Daoy (cell line): ENCODE measurements at regions not wholly inside any gene's neighbourhood (a gene's known extent, or its start where the extent isn't known, plus 50 kb on each side); places are given as distances from the start of the nearest gene placed in this dataset.
"Not testable (repeated sequence)": the region's sequence is repeated elsewhere in the genome, so short reads cannot be mapped to it uniquely, and the experiment has no call there.

Experiments used
- DNase-seq: peaks from one replicate; pipeline ENCODE4 v3.0.0-alpha.2; 2015; ENCODE audit warnings: low read depth

DNA sequence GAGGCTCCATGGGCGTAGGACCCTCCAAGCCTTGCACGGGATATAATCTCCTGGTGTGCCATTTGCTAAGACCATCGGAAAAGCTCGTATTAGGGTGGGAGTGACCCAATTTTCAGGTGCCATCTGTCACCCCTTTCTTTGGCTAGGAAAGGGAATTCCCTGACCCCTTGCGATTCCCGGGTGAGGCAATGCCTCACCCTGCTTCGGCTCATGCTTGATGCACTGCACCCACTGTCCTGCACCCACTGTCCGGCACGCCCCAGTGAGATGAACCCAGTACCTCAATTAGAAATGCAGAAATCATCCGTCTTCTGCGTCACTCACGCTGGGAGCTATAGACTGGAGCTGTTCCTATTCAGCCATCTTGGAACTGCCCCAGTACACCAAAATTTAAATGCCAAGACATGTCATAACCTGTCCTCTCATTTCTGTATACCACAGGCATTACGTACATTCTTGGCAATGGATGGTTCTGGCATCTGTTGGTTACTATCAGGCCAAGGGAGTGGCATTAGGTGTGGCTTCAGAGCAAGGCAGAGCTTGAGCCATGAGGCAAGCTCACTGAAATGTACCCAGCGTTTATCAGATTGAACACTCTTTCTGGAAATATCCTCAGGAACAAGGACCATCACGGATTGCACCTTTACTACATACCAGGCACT, 95.4 kb upstream of the GALNT18 start:
- DNase-seq = no peak

DNA sequence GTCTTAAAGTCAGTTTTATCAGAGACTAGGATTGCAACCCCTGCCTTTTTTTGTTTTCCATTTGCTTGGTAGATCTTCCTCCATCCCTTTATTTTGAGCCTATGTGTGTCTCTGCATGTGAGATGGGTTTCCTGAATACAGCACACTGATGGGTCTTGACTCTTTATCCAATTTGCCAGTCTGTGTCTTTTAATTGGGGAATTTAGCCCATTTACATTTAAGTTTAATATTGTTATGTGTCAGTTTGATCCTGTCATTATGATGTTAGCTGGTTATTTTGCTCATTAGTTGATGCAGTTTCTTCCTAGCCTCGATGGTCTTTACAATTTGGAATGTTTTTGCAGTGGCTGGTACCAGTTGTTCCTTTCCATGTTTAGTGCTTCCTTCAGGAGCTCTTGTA, 93.3 kb upstream of the GALNT18 start:
- not testable (repeated sequence) for DNase-seq

DNA sequence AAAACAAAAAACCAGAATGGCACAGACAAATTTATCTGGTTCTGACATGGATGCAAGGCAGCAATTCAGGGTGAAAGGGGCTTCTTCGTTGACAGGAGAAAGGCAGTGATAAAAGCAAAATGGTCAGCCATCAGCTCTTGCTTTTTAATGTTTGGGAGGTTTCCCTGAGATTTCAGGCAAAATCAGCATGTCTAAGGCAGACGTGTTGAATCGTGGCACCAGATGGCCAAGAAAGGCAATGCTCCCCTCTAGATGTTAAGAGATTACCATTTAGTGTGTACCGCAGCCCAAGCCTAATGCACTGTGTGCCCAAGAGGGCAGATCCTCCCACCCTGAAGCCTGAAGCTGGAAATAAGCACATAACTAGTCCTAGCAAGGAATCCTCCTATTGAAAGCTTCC, 88.8 kb upstream of the GALNT18 start:
- DNase-seq = no peak

DNA sequence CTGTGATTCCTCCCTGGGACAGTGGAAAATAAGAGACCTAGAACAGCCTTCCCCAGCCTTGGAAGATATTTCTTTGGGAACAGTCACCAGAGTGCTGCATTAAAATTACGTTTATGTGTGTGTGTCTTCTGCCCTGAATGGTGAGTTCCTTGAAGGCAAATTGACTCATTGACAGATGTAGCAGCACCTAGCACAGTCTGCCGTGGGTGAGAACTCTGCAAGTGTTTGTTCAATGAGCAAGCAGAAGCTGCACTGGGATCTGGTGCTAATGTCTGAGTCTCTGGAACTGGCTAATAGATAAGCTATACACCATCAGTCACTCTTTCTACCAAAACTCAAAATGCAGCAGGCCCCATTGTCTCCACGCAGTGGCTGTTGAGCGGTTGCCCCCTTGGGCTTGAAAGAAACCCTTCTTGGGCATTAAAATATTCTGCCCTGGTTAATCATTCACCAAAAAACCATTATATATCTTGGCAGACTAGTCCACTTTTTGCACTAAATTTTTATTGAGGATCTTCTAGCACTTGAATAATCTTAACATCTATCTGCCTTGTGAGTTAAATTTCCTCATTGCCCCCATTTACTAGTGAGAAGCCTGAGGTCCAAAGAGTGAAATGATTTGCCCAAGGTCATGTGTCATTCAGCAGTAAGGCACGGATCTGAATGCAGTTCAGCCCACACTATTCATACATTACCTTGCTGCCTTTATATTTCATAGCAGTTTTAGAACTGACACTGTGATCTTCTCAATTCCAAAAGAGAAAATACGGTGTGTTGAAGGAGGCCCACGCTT, 87.8 kb upstream of the GALNT18 start:
- no peak for DNase-seq

DNA sequence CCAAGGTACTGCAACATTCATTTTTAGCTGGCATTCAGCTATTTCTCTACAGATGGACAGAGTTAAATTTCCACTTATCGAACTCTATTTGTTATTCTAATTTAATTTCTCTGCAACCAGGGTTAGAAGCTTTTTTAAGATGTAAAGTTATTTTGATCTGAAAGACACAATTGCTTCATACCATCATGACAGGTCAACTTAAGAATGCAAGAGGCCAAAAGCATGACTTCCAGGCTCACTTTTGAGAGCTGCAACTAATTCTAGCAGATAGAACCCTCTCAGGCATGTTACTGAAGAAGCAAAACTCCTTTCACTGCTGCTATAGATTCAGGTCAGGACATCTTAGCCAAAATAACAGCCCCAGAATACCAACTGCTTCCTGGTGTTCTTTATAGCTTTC, 86.5 kb upstream of the GALNT18 start:
- DNase-seq = no peak

DNA sequence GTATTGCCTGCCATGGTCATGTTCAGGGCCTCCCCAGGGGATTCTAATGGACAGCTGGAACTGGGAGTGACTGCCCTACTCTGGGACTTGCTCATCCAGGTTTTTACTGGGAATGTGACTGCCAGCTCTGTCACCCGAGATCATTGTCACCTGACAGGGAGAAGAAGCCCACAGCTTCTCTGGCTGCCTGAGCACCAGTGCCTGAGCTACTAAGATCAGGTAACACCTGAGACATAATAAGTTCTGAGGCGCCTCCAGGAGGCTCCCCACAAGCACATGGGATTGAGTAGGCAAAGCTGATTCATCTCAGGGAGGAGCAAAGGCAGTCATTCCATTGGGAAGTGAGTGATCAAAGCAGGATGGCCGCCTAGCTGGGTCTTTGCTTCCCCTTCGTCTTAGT, 84.2 kb upstream of the GALNT18 start:
- DNase-seq = peak; percentile 49

DNA sequence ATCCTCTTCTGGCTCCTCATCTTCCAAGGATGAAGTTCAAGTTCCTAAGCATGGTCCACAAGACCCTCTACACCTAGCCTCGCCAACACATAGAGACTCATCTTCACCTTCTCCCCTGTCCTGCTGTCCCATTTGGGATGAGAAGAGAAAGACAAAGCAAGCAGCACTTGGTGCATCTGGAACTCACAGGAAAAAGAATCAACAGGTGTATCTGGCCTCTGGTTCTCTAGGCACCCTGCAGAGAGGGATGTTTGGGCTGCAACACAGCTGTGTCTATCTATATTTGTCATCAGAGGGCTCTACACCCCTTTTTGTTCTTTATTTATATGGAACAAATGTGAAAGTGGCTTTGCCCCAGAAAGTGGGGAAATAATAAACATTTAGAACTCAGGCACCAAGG, 82.1 kb upstream of the GALNT18 start:
- DNase-seq = no peak

DNA sequence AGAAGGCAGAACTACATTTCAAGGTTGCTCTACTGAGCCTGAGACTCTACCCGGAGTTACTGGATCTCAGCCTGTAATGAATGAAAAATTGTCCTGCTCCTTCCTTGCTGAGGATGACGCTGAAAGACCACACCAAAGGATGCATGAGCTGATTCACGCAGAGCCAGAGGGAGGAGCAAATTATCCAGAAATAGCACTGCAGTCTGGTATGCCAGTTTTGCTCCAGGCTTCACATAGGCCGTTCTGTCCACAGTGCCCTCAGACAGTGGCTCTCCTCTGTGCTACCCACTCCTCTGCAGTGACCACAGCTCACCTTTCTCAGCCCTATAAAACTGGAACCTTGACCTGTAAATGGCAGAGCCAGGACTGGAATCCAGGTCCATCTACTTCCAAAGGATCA, 79.3 kb upstream of the GALNT18 start:
- peak; percentile 49 for DNase-seq

DNA sequence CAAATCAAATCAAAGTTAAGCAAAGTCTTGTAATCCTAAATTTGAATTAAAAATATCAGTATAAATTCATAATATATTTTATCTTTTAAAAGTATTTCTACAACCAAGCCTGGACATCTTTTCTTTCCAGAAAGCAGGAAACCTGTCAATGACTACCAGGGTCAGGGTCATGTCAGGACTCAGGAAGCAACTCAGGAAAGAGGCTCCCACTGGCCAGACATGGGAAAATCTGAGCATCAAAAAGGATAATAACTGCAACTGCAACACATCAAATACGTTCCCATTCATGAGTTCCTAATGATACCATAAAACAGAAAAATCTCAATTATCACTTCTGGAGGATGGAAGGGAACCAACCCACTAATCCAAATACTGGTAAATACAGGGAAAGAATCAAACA, 76.0 kb upstream of the GALNT18 start:
- no peak for DNase-seq

DNA sequence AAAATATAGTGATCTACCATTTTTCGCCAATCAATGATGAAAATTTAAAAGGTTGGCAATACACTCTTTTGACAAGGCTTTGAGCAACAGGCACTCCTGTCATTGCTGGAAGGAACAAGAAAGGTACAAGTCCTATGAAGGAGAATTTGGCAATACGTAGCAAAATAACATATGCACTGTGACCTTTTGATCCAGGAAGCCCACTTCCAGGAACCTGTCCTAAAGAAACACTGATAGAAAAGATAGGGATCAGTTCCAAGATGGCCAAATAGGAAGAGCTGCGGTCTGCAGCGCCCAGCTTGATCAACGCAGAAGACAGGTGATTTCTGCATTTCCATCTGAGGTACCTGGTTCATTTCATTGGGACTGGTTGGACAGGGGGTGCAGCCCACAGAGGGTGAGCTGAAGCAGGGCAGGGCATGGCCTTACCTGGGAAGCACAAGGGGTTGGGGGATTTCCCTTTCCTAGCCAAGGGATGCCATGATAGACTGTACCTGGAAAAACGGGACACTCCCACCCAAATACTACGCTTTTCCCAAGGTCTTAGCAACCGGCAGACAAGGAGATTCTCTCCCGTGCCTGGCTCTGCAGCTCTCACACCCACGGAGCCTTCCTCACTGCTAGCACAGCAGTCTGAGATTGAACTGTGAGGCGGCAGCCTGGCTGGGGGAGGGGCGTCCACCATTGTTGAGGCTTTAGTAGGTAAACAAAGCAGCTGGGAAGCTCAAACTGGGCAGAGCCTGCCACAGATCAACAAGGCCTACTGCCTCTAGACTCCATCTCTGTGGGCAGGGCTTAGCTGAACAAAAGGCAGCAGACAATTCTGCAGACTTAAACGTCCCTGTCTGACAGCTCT, 69.7 kb upstream of the GALNT18 start:
- DNase-seq = no peak

DNA sequence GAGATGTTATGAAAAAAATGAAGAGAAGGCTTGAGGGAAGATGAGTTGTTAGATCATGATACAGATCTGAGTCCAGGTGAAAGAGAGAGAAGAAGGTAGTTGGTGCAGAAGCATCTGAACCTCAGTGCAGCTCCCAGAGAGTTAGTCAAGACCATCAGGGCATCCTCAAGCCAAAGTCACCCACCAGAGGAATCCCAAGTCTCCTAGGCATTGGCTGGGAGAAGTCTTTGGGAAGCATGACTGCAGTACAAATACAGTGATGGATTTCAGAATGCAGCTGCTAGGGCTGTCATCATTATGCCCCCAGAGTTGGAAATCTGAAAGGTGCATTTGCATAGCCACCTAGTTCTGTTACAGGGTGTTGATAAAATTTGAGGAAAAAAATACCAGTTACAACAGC, 59.7 kb upstream of the GALNT18 start:
- no peak for DNase-seq

DNA sequence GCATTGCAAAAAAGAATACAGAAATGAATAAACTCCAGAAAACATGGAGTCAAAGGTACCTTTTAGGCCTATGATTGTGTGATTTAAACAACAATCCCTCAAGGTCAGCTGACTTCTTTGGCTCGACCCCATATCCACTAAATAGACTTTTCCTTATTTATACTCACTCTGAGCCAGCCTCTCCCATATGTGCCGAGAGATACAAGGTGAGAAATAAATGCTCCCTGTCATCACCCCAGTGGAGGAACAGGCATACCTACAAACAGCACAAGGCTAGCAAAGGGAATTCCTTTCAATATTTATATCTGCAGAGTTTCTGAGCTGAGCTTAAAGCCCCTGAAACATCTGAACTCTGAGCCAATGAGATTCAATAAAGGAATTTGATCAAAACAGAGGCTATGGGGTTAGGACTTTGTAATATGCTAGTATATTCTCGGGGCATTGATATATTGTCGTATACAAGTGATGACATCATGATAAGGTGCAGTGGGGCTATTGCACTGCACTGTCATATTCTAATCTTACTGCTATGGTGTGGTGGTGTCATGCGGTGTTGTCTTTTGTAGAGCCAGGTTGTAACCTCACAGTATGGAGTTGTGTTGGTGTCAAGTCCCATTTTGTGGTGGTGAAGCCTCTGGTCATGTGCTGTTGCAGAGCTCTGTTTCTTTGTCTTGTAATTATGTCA, 56.0 kb upstream of the GALNT18 start:
- DNase-seq = no peak

DNA sequence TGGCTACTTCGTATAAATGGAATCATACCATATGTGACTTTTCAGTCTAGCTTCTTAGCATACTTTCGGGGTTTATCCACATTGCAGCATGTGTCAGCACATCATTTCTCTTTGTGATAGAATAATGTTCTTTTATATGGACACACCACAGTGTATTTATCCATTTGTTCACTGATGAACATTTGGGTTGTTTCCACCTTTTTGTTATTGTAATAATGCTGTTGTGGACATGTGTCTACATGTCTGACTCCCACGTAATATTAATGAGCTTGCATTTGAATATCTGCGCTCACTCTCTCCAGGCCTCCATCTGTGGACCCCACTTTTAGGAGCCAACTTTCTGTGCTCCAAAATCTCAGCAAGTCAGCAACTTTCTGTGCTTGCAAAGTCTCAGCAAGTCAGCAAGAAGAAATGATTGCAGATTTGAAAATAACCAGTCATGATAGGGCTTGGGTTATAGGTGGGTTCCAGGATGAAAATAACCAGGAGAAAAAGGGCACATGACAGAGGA, 53.9 kb upstream of the GALNT18 start:
- DNase-seq = no peak

DNA sequence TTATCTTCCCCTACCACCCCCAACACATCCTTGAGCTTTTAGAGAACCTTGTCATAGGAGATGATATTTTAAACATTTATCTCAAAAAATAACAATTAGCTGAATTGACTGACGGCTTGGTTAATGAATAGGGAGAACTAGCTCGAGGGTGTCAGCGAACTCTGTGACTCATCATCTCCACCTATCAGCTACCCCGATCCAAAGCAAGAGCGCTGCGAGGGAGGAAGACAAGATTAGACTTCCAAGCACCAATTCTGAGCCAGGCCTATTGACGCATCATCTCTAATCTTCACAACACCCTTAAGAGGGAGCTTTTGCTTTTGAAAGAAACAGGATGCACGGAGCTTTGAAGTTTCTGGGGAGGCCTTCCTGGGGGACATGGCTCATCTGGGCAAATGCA, 51.0 kb upstream of the GALNT18 start:
- no peak for DNase-seq

DNA sequence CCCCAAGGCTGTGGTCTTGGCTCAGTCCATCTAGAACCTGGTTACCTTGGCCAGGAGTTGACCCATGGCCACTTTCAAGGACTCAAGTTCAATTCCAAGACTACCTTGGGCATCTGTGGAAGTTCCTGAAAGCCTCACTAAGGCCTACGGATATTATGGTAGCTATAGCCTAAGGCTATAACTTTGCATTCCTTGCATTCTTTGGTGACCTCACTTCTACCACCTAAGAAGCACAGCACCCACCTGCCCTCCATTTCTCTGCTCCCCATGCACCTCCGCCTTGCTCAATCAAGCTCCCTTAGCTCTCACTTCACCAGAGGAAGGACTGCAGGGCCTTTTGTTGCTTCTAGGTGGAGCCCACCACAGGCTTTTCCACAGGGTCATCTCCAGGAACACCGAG, 50.3 kb upstream of the GALNT18 start:
- no peak for DNase-seq
